HG02642 (cell line): ENCODE measurements at regions not wholly inside any gene's neighbourhood (a gene's known extent, or its start where the extent isn't known, plus 50 kb on each side); places are given as distances from the start of the nearest gene placed in this dataset.

Source experiments
- ATAC-seq: cut with Tn5 transposase; IDR thresholded peaks from one replicate; pipeline ENCODE4 v1.9.1; 2021; ENCODE audit warnings: mild to moderate bottlenecking; ENCODE audit not compliant: unreplicated experiment, poor library complexity

- ATAC-seq = no peak
These were observed 849.9 kb downstream of the MAT2B start for GRCh38 chr5:164355267-164355830.

DNA sequence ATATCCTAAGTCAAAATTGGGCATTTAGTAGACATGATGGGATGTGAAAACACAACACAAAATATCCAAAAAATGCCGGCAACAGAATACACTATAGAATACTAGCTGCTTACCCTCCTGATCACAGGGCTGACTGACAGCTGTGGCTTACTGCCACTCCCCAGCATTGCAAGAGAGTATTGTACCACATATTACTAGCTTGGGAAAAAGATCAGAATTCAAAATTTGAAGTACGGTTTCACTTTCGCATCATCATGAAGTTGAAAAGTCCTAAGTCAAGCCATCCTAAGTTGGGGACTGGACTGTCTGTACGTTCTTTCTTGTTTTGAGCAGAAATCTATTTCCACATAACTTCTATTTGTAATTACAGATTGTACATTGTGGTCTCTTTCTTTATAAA lies 851.4 kb downstream of the MAT2B start:
- ATAC-seq = no peak

- ATAC-seq = no peak
These were observed 852.1 kb downstream of the MAT2B start for GRCh38 chr5:164357395-164358033.

- ATAC-seq = no peak
These were observed 853.3 kb downstream of the MAT2B start for GRCh38 chr5:164358531-164359259.

GRCh38 chr5:164359260-164360255 lies 854.1 kb downstream of the MAT2B start:
- no peak for ATAC-seq

GRCh38 chr5:164360589-164360988 lies 855.2 kb downstream of the MAT2B start:
- no peak for ATAC-seq

GRCh38 chr5:164361986-164362385 lies 856.6 kb downstream of the MAT2B start:
- ATAC-seq = no peak

- ATAC-seq = no peak
These were observed 857.4 kb downstream of the MAT2B start for GRCh38 chr5:164362835-164363234.

DNA sequence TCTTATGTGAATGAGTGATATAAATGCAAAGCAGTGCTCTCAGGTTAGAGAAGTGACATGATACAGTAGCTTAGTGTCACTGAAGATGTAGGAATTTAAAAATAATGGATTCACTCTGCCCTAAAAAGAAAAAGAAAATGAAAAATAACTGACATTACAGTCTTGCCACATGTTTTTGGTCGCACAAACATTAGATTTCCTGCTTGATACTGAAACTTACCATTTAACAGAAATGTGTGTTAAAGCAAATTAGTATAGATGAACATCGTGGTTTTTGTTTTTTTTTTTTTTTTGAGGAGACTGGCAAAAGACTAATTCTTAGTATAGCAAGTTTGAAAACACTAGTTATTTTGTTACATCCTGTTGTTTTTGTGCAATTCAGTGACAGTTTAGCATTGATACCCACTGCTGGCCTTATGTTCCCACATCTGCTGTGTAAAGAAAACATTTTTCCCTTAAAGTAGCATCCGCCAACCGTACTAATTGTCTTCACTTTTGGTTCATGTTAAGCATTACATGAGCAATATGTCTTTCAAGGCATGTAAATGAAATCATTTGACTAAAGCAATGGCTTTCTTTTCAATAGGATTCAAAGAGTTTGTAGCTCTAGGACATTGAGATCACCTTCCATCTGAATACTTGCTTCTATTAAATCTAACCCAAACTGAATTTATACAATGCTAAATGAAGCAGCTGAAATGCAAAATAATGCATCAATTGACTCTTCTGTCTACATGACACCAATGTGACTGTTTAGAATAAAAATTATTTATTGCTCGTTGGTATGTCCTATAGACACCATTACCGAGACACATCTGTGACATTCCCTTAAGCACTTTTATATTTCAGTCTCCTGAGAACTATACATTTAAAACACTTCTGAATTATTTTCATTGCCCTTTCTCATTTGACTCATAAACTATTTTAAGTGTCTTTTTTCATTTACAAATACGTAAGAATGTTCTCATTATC lies 859.1 kb downstream of the MAT2B start:
- ATAC-seq = no peak

DNA sequence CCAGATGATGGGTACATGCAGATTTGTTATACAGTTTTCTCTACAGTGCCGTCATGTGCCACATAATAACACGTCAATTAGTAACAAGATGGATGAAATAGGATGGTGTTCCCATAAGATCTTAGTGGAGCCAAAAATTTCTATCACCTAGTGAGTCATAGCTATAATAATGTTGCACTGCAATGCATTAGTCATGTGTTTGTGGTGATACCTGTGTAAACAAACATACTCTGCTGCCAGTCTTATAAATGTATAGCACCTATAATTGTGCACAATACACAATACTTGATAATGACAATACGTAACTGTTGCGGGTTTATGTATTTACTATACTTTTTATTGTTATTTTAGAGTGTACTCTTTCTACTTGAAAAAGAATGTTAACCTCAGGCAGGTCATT lies 865.4 kb downstream of the MAT2B start:
- ATAC-seq = no peak

GRCh38 chr5:164372892-164373291 lies 867.5 kb downstream of the MAT2B start:
- no peak for ATAC-seq

DNA sequence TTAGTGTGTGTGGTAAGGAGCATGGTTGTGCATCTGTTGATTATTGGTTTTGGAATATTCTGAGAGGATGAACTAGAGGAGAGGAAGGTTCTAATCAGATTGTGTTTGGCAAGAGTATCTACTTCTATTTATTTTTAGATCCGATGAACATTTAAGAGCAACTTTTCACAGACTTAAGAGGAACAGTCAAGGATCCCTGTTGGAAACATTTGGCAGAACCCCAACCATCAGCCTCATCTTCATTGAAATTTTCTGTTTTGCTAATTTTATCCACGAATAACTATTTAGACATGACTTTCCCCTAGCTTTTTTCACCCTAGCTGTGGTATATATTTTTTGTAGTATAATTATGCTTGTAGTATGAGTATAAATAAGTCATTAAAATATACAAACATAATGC lies 868.5 kb downstream of the MAT2B start:
- ATAC-seq = no peak

- ATAC-seq = no peak
These were observed 869.6 kb downstream of the MAT2B start for GRCh38 chr5:164375051-164375450.

DNA sequence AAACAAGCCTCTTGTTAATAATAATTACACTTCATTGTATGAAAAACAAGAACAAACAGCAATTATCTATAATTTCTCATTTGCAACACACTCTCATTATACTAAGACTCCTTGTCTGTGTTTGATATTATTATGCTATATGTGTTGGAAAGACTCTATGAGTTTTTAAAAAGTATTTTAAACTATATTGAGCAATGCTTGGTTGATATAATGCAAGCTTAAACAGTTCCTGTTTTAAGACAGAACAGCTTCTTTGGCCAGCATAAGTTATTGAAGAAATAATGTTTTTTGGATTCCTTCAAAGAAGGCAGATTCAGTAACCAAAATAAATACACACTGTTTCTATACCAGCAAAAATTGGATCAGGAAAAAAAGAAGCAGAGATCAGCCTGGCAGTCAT lies 871.4 kb downstream of the MAT2B start:
- ATAC-seq = no peak

- ATAC-seq = no peak
These were observed 872.3 kb downstream of the MAT2B start for GRCh38 chr5:164377746-164378145.

- ATAC-seq = no peak
These were observed 878.2 kb downstream of the MAT2B start for GRCh38 chr5:164383662-164384061.

DNA sequence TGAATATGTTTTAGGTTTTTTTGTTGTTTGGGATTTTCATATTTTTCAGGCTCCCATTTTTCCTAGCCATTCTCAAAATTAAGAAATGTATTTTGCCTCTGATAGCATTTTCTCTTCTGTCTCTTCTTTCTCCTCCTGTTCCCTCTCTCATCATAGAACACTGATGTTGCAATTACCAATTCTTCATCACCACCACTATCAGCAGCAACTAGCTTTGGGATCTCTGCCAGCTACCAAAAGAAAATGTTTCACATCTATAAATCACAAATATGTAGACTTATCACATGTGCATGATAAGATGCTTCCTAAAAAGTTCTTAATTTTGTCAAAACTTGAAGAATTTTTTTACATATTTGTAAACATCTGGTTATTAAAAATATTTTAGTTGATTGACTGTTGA lies 887.1 kb downstream of the MAT2B start:
- no peak for ATAC-seq

- ATAC-seq = no peak
These were observed 889.3 kb downstream of the MAT2B start for GRCh38 chr5:164394686-164395194.

DNA sequence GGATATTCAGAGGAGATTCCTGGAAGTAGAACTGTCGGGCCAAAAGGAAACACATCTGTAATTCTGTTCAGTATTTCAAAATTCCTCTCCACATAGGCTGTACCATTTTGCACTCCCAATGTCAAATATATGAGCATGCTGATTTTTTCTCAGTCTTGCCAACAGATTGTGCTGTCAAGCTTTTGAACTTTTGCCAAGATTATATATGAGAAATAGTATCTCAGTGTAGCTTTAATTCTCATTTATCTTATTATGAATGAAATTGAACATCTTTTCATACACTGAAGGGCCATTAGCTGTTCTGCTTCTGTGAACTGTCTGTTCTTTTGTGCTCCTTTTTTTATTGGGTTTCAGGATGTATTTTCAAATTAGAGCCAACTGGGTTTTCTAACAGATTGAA lies 907.1 kb downstream of the MAT2B start:
- no peak for ATAC-seq
